ENCODE measurements at regions not wholly inside any gene's neighbourhood (a gene's known extent, or its start where the extent isn't known, plus 50 kb on each side); places are given as distances from the start of the nearest gene placed in this dataset.

GRCh38 chr7:97468493-97468892 lies 263.4 kb upstream of the TAC1 start:
- no peak overlapping the region for H3K27ac Mint-ChIP-seq (ENCODE audit: unreplicated experiment)
- no peak overlapping the region for H3K4me3 Mint-ChIP-seq (ENCODE audit: unreplicated experiment)
- TF ChIP-seq, protein P1, sequence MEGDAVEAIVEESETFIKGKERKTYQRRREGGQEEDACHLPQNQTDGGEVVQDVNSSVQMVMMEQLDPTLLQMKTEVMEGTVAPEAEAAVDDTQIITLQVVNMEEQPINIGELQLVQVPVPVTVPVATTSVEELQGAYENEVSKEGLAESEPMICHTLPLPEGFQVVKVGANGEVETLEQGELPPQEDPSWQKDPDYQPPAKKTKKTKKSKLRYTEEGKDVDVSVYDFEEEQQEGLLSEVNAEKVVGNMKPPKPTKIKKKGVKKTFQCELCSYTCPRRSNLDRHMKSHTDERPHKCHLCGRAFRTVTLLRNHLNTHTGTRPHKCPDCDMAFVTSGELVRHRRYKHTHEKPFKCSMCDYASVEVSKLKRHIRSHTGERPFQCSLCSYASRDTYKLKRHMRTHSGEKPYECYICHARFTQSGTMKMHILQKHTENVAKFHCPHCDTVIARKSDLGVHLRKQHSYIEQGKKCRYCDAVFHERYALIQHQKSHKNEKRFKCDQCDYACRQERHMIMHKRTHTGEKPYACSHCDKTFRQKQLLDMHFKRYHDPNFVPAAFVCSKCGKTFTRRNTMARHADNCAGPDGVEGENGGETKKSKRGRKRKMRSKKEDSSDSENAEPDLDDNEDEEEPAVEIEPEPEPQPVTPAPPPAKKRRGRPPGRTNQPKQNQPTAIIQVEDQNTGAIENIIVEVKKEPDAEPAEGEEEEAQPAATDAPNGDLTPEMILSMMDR (IDR thresholded peaks at IDR 0.05; ENCODE audit: unreplicated experiment): no peak
- no peaks in the 10 kb centered on the region for H3K4me1 Mint-ChIP-seq (ENCODE audit: unreplicated experiment)
- no peak for DNase-seq (ENCODE audit: low spot score)
- no peaks in the 10 kb centered on the region for H3K9me3 Mint-ChIP-seq (ENCODE audit: unreplicated experiment)
- no peaks in the 10 kb centered on the region for H3K36me3 Mint-ChIP-seq (ENCODE audit: low read depth, unreplicated experiment)
- no peaks in the 10 kb centered on the region for H3K27me3 Mint-ChIP-seq (ENCODE audit: unreplicated experiment)

GRCh38 chr7:97470726-97471125 lies 261.2 kb upstream of the TAC1 start:
- no peaks in the 10 kb centered on the region for H3K27me3 Mint-ChIP-seq (ENCODE audit: unreplicated experiment)
- H3K27ac Mint-ChIP-seq (ENCODE audit: unreplicated experiment): no peak overlapping the region
- no peaks in the 10 kb centered on the region for H3K4me1 Mint-ChIP-seq (ENCODE audit: unreplicated experiment)
- TF ChIP-seq, protein P1 (IDR thresholded peaks at IDR 0.05; ENCODE audit: unreplicated experiment): no peak
- no peaks in the 10 kb centered on the region for H3K36me3 Mint-ChIP-seq (ENCODE audit: low read depth, unreplicated experiment)
- no peak for DNase-seq (ENCODE audit: low spot score)
- no peak overlapping the region for H3K4me3 Mint-ChIP-seq (ENCODE audit: unreplicated experiment)
- no peaks in the 10 kb centered on the region for H3K9me3 Mint-ChIP-seq (ENCODE audit: unreplicated experiment)

- Mint-ChIP-seq H3K4me3 (ENCODE audit: unreplicated experiment) (no peak overlapping the region), H3K27me3 (ENCODE audit: unreplicated experiment) (no peaks in the 10 kb centered on the region), H3K36me3 (ENCODE audit: low read depth, unreplicated experiment) (no peaks in the 10 kb centered on the region), H3K4me1 (ENCODE audit: unreplicated experiment) (no peaks in the 10 kb centered on the region), H3K27ac (ENCODE audit: unreplicated experiment) (no peak overlapping the region), H3K9me3 (ENCODE audit: unreplicated experiment) (no peaks in the 10 kb centered on the region)
- DNase-seq (ENCODE audit: low spot score): no peak
- TF ChIP-seq, protein P1 (IDR thresholded peaks at IDR 0.05; ENCODE audit: unreplicated experiment): no peak
Measured at GRCh38 chr7:97471491-97471890, 260.4 kb upstream of the TAC1 start.

- Mint-ChIP-seq H3K27ac (ENCODE audit: unreplicated experiment) (no peak overlapping the region), H3K4me3 (ENCODE audit: unreplicated experiment) (no peak overlapping the region), H3K4me1 (ENCODE audit: unreplicated experiment) (no peaks in the 10 kb centered on the region), H3K36me3 (ENCODE audit: low read depth, unreplicated experiment) (no peaks in the 10 kb centered on the region), H3K27me3 (ENCODE audit: unreplicated experiment) (no peaks in the 10 kb centered on the region), H3K9me3 (ENCODE audit: unreplicated experiment) (no peaks in the 10 kb centered on the region)
- TF ChIP-seq, protein P1 (IDR thresholded peaks at IDR 0.05; ENCODE audit: unreplicated experiment): no peak
- no peak for DNase-seq (ENCODE audit: low spot score)
Measured at GRCh38 chr7:97479740-97480290, 252.1 kb upstream of the TAC1 start.

- peaks cover 2% of the 10 kb centered on the region for H3K27me3 Mint-ChIP-seq (ENCODE audit: unreplicated experiment)
Measured at GRCh38 chr7:97480772-97481390, 251.0 kb upstream of the TAC1 start.

More at GRCh38 chr7:97480772-97481390, 251.0 kb upstream of the TAC1 start:
- Mint-ChIP-seq H3K27ac (ENCODE audit: unreplicated experiment) (no peak overlapping the region), H3K9me3 (ENCODE audit: unreplicated experiment) (no peaks in the 10 kb centered on the region), H3K4me3 (ENCODE audit: unreplicated experiment) (no peak overlapping the region), H3K4me1 (ENCODE audit: unreplicated experiment) (no peaks in the 10 kb centered on the region), H3K36me3 (ENCODE audit: low read depth, unreplicated experiment) (no peaks in the 10 kb centered on the region)
- DNase-seq (ENCODE audit: low spot score): no peak
- TF ChIP-seq, protein P1 (IDR thresholded peaks at IDR 0.05; ENCODE audit: unreplicated experiment): no peak
